Pancreas (tissue), 10 donors: ENCODE measurements at regions not wholly inside any gene's neighbourhood (a gene's known extent, or its start where the extent isn't known, plus 50 kb on each side); places are given as distances from the start of the nearest gene placed in this dataset.

Experiments used
- ATAC-seq, 4 donors: fragments of 200-7000 bp; cut with Tn5 transposase; one replicate each; pipeline versions ENCODE4 v1.8.0 to v1.9.1; 2020; ENCODE audit warnings: mild to moderate bottlenecking in 4 of 4, moderate library complexity in 4 of 4
- DNase-seq, 6 donors: peaks; one replicate each; pipeline ENCODE4 v3.0.0-alpha.2; 2020
- FAIRE-seq: peaks from 2 replicates; lab custom pipeline; 2012; peaks lifted over from hg19 to GRCh38; lab: Jason Lieb, UNC
- H3K27ac ChIP-seq, 4 donors: fragments of 200-600 bp; sonication (generic); 1 replicate in 3 of 4; 2 replicates in 1 of 4; pipeline versions ENCODE4 v1.5.0 to v1.8.0; 2020
- H3K27me3 ChIP-seq, 4 donors: fragments of 200-600 bp; one replicate each; pipeline ENCODE4 v1.8.0; 2021
- H3K36me3 ChIP-seq, 3 donors: fragments of 200-600 bp; sonication (generic) in 1 of 3; one replicate each; pipeline versions ENCODE4 v1.5.0 to v1.8.0; 2020 to 2021
- H3K4me1 ChIP-seq, 3 donors: fragments of 200-600 bp; one replicate each; pipeline ENCODE4 v1.8.0; 2021
- H3K4me3 ChIP-seq, 4 donors: fragments of 200-600 bp; sonication (generic) in 2 of 4; one replicate each; pipeline versions ENCODE4 v1.5.0 to v1.8.0; 2020 to 2021
- H3K9me3 ChIP-seq, 4 donors: fragments of 200-600 bp; one replicate each; pipeline ENCODE4 v1.8.0; 2021
- WGBS, 2 donors: extraction: QIAGEN DNeasy Blood & Tissue Kit; methylation state at CpG; one replicate each; pipeline ENCODE4 v1.1.7; 2013; 5-methylcytosine and 5-hydroxymethylcytosine counted together
- intact Hi-C, 3 donors: fragments of 100-400 bp; cut with DNase I; formaldehyde crosslinking; loops; one replicate each; pipeline versions ENCODE4 v1.11.1 to v1.14.2; 2022
- TF ChIP-seq, protein P1 (sequence below), 4 donors: fragments of 200-600 bp; sonication (generic) in 3 of 4; IDR thresholded peaks; one replicate each; pipeline versions ENCODE4 v1.5.0 to v1.8.0; 2021; ENCODE audit warnings: antibody characterized with exemption in 4 of 4
- donor health status: healthy with polysubstance abuse.
- donor health status: DM: no; HTN: no; CAD: no; lungs with moderate emphysema.
- donor health status: DM: no; HTN: no; CAD: no.
- donor health status: control.
- donor health status: control.
- donor health status: Bipolar disorder and iron deficiency.
- donor health status: DM: yes; HTN: yes; CAD: no.
- donor health status: DM: no; HTN: no; CAD: no.
- donor health status: DM: no; HTN: no; CAD: no.
- donor health status: DM: yes; HTN: yes; CAD: no.

GRCh38 chr16:88319116-88319965 is 63.4 kb upstream of the ZNF469 start:
- no peak overlapping the region for H3K4me3 ChIP-seq
- no peaks in the 10 kb centered on the region for H3K9me3 ChIP-seq
- DNase-seq (peak in 1 of 6 donors; percentile 34), FAIRE-seq (no peak), ATAC-seq (no peak)
- H3K4me1 ChIP-seq: no peaks in the 10 kb centered on the region
- 70 to 82% methylated on average over 23 of the region's 23 CpGs for whole genome bisulfite sequencing, 2 donors
- H3K27ac ChIP-seq: no peak overlapping the region
- H3K36me3 ChIP-seq: no peaks in the 10 kb centered on the region
- no peaks in the 10 kb centered on the region for H3K27me3 ChIP-seq
- TF ChIP-seq, protein P1, sequence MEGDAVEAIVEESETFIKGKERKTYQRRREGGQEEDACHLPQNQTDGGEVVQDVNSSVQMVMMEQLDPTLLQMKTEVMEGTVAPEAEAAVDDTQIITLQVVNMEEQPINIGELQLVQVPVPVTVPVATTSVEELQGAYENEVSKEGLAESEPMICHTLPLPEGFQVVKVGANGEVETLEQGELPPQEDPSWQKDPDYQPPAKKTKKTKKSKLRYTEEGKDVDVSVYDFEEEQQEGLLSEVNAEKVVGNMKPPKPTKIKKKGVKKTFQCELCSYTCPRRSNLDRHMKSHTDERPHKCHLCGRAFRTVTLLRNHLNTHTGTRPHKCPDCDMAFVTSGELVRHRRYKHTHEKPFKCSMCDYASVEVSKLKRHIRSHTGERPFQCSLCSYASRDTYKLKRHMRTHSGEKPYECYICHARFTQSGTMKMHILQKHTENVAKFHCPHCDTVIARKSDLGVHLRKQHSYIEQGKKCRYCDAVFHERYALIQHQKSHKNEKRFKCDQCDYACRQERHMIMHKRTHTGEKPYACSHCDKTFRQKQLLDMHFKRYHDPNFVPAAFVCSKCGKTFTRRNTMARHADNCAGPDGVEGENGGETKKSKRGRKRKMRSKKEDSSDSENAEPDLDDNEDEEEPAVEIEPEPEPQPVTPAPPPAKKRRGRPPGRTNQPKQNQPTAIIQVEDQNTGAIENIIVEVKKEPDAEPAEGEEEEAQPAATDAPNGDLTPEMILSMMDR (IDR thresholded peaks at IDR 0.05): no peak
- intact Hi-C loops: no loop called here

GRCh38 chr16:88320947-88321634 is 61.7 kb upstream of the ZNF469 start:
- FAIRE-seq: no peak
- intact Hi-C loops: no loop called here

DNA sequence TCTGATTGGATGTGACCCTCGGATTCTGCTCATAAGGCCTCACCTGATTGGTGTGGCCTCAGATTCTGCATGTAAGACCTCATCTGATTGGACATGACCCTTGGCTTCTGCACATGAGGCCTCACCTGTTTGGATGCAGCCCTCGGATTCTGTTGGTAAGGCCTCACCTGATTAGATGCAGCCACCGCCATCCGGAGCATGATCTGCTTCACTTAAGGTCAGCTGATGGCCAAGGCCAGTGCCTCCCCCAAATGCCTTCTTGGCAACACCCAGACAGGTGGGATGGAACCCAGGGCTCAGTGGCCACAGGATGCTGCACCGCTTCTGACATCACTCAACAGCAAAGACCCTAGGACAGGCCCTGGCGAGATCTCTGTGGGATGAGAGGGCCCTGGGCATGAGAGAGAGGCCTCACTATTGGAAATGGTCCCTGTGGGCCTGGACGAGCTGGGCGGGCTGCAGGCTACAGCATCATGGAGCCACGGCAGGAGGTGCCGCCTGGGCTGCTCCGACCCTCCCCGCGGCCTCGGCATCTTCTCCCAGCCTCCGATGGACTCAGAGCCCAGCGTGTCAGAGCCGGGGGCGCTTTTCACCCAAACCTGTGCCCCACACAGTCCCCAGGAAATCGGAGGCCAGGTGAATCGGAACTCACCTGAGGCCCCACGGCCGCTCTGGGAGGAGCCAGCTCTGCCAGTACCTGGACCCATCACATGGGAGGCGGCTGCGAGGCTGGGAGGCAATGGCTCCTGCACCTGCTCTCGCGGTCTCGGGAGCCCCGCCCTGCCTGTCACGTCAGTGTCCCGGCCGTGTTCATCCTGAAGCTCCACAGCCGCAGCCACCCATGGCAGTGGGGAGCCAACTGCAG is 60.9 kb upstream of the ZNF469 start:
- FAIRE-seq (no peak), ATAC-seq (no peak), DNase-seq (peak in 1 of 6 donors; percentile 59)
- 91 to 98% methylated on average over 32 of the region's 32 CpGs for WGBS, 2 donors
- Histone ChIP-seq H3K4me3 (no peak overlapping the region), H3K36me3 (no peaks in the 10 kb centered on the region), H3K4me1 (no peaks in the 10 kb centered on the region), H3K27me3 (no peaks in the 10 kb centered on the region), H3K9me3 (no peaks in the 10 kb centered on the region), H3K27ac (no peak overlapping the region)
- intact Hi-C loops: no loop called here
- TF ChIP-seq, protein P1 (IDR thresholded peaks at IDR 0.05): no peak

More at GRCh38 chr16:88320947-88321634, 61.7 kb upstream of the ZNF469 start:
- H3K4me3 ChIP-seq: no peak overlapping the region
- no peaks in the 10 kb centered on the region for H3K36me3 ChIP-seq
- no peak for ATAC-seq
- no peaks in the 10 kb centered on the region for H3K4me1 ChIP-seq
- TF ChIP-seq, protein P1 (IDR thresholded peaks at IDR 0.05): no peak
- no peaks in the 10 kb centered on the region for H3K9me3 ChIP-seq
- 86 to 95% methylated on average over 16 of the region's 16 CpGs for WGBS, 2 donors
- no peak overlapping the region for H3K27ac ChIP-seq
- no peaks in the 10 kb centered on the region for H3K27me3 ChIP-seq
- DNase-seq: peak in 1 of 6 donors; percentile 68

GRCh38 chr16:88322500-88322970 is 60.2 kb upstream of the ZNF469 start:
- intact Hi-C loops: no loop called here
- no peaks in the 10 kb centered on the region for H3K4me1 ChIP-seq
- WGBS, 2 donors: 86 to 90% methylated on average over 19 of the region's 19 CpGs
- no peak overlapping the region for H3K4me3 ChIP-seq
- H3K36me3 ChIP-seq: no peaks in the 10 kb centered on the region
- TF ChIP-seq, protein P1 (IDR thresholded peaks at IDR 0.05): no peak
- FAIRE-seq (no peak), DNase-seq (peak in 1 of 6 donors; percentile 31), ATAC-seq (no peak)
- no peak overlapping the region for H3K27ac ChIP-seq
- H3K27me3 ChIP-seq: no peaks in the 10 kb centered on the region
- H3K9me3 ChIP-seq: no peaks in the 10 kb centered on the region
